ENCODE measurements at regions not wholly inside any gene's neighbourhood (a gene's known extent, or its start where the extent isn't known, plus 50 kb on each side); places are given as distances from the start of the nearest gene placed in this dataset.

GRCh38 chr18:70386582-70386981 lies 97.7 kb downstream of the SOCS6 start:
- TF ChIP-seq CTCF (IDR thresholded peaks at IDR 0.05; ENCODE audit: poor library complexity) (no peak), EZH2phosphoT487 (IDR thresholded peaks at IDR 0.05; ENCODE audit: low read depth, severe bottlenecking, unreplicated experiment) (no peak)
